Stimulated activated CD4-positive, alpha-beta T cell treated with anti-CD3 and anti-CD28 coated beads, TNF-alpha, amount 100 ng/mL, for 24 hours (primary cell): ENCODE measurements at regions not wholly inside any gene's neighbourhood (a gene's known extent, or its start where the extent isn't known, plus 50 kb on each side); places are given as distances from the start of the nearest gene placed in this dataset.
"Not testable (repeated sequence)": the region's sequence is repeated elsewhere in the genome, so short reads cannot be mapped to it uniquely, and the experiment has no call there.

Experiments used
- DNase-seq, 3 experiments: peaks; one replicate each; pipeline ENCODE4 v3.0.0-alpha.2; 2020; ENCODE audit warnings: low read depth in 3 of 3

GRCh38 chr6:66655420-66655819 lies 948.4 kb upstream of the EYS start:
- no peak for DNase-seq

- DNase-seq: no peak
Observed at GRCh38 chr6:66638518-66638917, 931.5 kb upstream of the EYS start.

- no peak for DNase-seq
Observed at GRCh38 chr6:66638099-66638498, 931.1 kb upstream of the EYS start.

- DNase-seq: no peak
Observed at GRCh38 chr6:66628917-66629316, 921.9 kb upstream of the EYS start.

GRCh38 chr6:66623050-66623449 lies 916.0 kb upstream of the EYS start:
- DNase-seq: no peak

GRCh38 chr6:66605971-66606370 lies 898.9 kb upstream of the EYS start:
- no peak for DNase-seq

- no peak for DNase-seq
Observed at GRCh38 chr6:66605011-66605410, 898.0 kb upstream of the EYS start.

- no peak for DNase-seq
Observed at GRCh38 chr6:66599541-66599940, 892.5 kb upstream of the EYS start.

- DNase-seq: no peak
Observed at GRCh38 chr6:66578362-66578761, 871.3 kb upstream of the EYS start.

GRCh38 chr6:66568271-66568670 lies 861.2 kb upstream of the EYS start:
- DNase-seq: no peak

GRCh38 chr6:66561479-66561878 lies 854.5 kb upstream of the EYS start:
- DNase-seq: no peak

- DNase-seq: no peak
Observed at GRCh38 chr6:66558189-66558588, 851.2 kb upstream of the EYS start.

- DNase-seq: no peak
Observed at GRCh38 chr6:66556936-66557335, 849.9 kb upstream of the EYS start.

GRCh38 chr6:66555082-66555481 lies 848.1 kb upstream of the EYS start:
- no peak for DNase-seq

- DNase-seq: no peak
Observed at GRCh38 chr6:66553441-66553840, 846.4 kb upstream of the EYS start.

- no peak for DNase-seq
Observed at GRCh38 chr6:66538551-66539135, 831.6 kb upstream of the EYS start.

GRCh38 chr6:66533921-66534404 lies 826.9 kb upstream of the EYS start:
- DNase-seq: no peak

- DNase-seq: no peak
Observed at GRCh38 chr6:66526061-66526460, 819.0 kb upstream of the EYS start.

GRCh38 chr6:66522864-66523263 lies 815.8 kb upstream of the EYS start:
- DNase-seq: no peak

- DNase-seq: no peak
Observed at GRCh38 chr6:66516377-66516776, 809.4 kb upstream of the EYS start.

GRCh38 chr6:66508433-66508832 lies 801.4 kb upstream of the EYS start:
- DNase-seq: no peak

GRCh38 chr6:66499851-66500250 lies 792.8 kb upstream of the EYS start:
- no peak for DNase-seq

GRCh38 chr6:66496659-66497058 lies 789.6 kb upstream of the EYS start:
- DNase-seq: no peak

- not testable (repeated sequence) for DNase-seq
Observed at GRCh38 chr6:66494643-66495042, 787.6 kb upstream of the EYS start.
